ENCODE measurements at regions not wholly inside any gene's neighbourhood (a gene's known extent, or its start where the extent isn't known, plus 50 kb on each side); places are given as distances from the start of the nearest gene placed in this dataset.
A peak's percentile ranks its signal among the peaks of the same experiment; 100 is the strongest.

DNA sequence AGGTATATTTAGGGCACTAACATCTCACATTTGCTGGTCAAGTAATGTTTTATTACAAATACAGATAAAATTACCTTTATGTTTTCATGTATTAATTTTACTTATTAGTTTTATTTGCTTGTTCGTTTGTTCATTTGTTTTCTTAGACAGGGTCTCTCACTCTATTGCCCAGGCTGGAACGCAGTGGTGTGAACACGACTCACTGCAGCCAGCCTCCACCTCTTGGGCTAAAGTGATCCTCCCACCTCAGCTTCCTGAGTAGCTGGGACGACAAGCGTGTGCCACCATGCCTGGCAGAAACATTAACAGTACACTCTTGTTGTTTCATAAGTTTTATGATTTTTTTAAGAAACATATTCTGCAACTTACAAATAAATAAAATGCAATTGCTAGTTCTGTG is 123.2 kb downstream of the ZNF608 start:
- Histone ChIP-seq H3K27ac (no peak overlapping the region), H3K36me3 (ENCODE audit: insufficient read depth, low read length) (no peaks in the 10 kb centered on the region), H3K9me3 (ENCODE audit: low read depth, low read length) (no peaks in the 10 kb centered on the region), H3K9ac (ENCODE audit: insufficient read length) (no peak overlapping the region), H3K4me3 (no peak overlapping the region)
- no peak for TF ChIP-seq POLR2AphosphoS5 (IDR thresholded peaks at IDR 0.05; ENCODE audit: borderline replicate concordance, low read depth, low read length)
- DNase-seq (ENCODE audit: low read depth, low spot score): no peak

DNA sequence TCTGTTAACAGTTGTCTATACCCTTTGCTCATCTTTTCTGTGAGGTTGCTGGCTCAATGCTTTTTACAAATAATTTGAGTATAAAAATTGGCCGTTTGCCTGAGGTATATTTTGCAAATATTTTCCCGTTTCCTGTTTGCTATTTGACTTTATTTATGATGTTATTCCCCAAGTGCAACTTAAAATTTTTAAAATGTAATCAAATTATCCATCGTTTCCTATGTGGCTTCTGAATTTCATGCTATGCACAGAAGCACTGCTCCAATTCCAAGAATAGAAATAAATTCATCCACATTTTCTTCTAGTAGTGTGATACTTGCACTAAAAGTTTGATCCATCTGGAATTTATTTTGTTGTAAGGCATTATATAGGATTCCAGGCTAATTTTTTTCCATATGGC is 123.6 kb downstream of the ZNF608 start:
- Histone ChIP-seq H3K36me3 (ENCODE audit: insufficient read depth, low read length) (no peaks in the 10 kb centered on the region), H3K4me3 (no peak overlapping the region)

DNA sequence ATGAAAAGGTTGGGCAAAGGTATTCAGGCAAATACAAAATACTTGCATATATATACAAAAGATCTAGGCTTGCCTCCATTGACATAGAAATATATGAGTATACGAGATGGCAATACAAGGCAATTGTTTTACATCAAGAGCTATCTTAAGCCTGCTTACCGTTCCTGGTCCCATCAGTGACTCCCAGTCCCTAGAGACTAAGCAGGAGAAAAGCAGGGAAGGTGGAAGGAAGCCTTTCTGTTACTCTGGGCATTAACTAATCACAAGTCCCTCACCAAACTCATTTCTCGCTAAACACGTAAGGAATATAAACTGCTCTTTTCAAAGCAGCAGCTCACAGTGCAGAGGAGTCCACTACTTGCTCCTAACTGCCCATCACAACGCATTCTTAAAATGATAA is 125.2 kb downstream of the ZNF608 start:
- no peaks in the 10 kb centered on the region for H3K36me3 ChIP-seq (ENCODE audit: insufficient read depth, low read length)
- no peak for DNase-seq (ENCODE audit: low read depth, low spot score)
- no peak overlapping the region for H3K27ac ChIP-seq
- H3K9ac ChIP-seq (ENCODE audit: insufficient read length): no peak overlapping the region
- no peak for TF ChIP-seq FOXP2 (optimal IDR thresholded peaks at IDR 0.05; ENCODE audit: control extremely low read depth, extremely low read length, insufficient read depth)
- TF ChIP-seq POLR2AphosphoS5 (IDR thresholded peaks at IDR 0.05; ENCODE audit: borderline replicate concordance, low read depth, low read length): no peak
- no peak for TF ChIP-seq EZH2 (IDR thresholded peaks at IDR 0.05)
- no peaks in the 10 kb centered on the region for H3K9me3 ChIP-seq (ENCODE audit: low read depth, low read length)
- H3K4me3 ChIP-seq: no peak overlapping the region

More for the DNA sequence above, 123.6 kb downstream of the ZNF608 start:
- H3K27ac ChIP-seq: no peak overlapping the region
- TF ChIP-seq EZH2 (IDR thresholded peaks at IDR 0.05) (no peak), POLR2AphosphoS5 (IDR thresholded peaks at IDR 0.05; ENCODE audit: borderline replicate concordance, low read depth, low read length) (peak; percentile 26; the same call in 1 of the 2 replicates)
- H3K9ac ChIP-seq (ENCODE audit: insufficient read length): no peak overlapping the region
- no peaks in the 10 kb centered on the region for H3K9me3 ChIP-seq (ENCODE audit: low read depth, low read length)
- DNase-seq (ENCODE audit: low read depth, low spot score): peak; percentile 40

DNA sequence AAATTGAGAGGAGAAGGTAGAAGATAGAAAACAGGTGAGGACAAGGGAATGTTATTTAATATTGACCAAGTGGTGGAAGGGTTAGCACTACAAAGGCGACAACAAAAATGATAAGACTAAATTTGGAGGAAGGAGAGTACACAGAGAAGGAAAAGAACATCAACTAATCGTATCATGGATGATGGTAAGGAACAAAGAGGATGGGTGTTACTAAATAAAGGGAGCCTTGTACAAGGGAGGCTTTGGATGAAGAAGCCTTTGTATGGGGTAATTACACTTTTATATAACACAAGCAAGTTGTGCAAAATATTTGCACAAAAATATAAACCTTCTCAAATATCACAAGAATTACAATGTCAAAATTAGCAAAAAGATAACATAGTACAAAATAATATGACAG is 125.7 kb downstream of the ZNF608 start:
- H3K4me3 ChIP-seq: no peak overlapping the region
- no peak for DNase-seq (ENCODE audit: low read depth, low spot score)
- no peak overlapping the region for H3K27ac ChIP-seq
- H3K36me3 ChIP-seq (ENCODE audit: insufficient read depth, low read length): no peaks in the 10 kb centered on the region
- no peaks in the 10 kb centered on the region for H3K9me3 ChIP-seq (ENCODE audit: low read depth, low read length)
- no peak for TF ChIP-seq POLR2AphosphoS5 (IDR thresholded peaks at IDR 0.05; ENCODE audit: borderline replicate concordance, low read depth, low read length)
- TF ChIP-seq EZH2 (IDR thresholded peaks at IDR 0.05): no peak
- TF ChIP-seq FOXP2 (optimal IDR thresholded peaks at IDR 0.05; ENCODE audit: control extremely low read depth, extremely low read length, insufficient read depth): no peak
- H3K9ac ChIP-seq (ENCODE audit: insufficient read length): no peak overlapping the region

DNA sequence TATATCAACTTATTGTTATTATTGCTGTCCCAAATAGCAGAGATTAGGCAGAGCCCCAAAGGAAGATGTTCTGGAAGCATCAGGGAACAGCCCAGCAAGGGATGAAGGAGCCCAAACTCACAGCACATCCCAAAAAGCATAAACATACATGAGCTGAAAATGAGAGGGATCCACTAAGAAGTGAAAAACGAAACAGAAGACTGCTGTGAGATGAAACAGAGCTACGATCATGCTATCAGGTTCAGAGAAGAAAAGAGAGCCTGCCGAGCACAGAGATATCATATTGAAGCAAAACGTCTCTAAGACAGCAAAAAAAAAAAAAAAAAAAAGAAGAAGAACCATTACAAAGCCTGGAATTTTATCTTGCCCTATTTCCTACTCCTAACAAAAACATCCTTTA is 127.3 kb downstream of the ZNF608 start:
- Histone ChIP-seq H3K36me3 (ENCODE audit: insufficient read depth, low read length) (no peaks in the 10 kb centered on the region), H3K4me3 (no peak overlapping the region), H3K9me3 (ENCODE audit: low read depth, low read length) (no peaks in the 10 kb centered on the region), H3K9ac (ENCODE audit: insufficient read length) (no peak overlapping the region), H3K27ac (no peak overlapping the region)
- no peak for TF ChIP-seq FOXP2 (optimal IDR thresholded peaks at IDR 0.05; ENCODE audit: control extremely low read depth, extremely low read length, insufficient read depth)
- TF ChIP-seq EZH2 (IDR thresholded peaks at IDR 0.05): no peak
- TF ChIP-seq POLR2AphosphoS5 (IDR thresholded peaks at IDR 0.05; ENCODE audit: borderline replicate concordance, low read depth, low read length): no peak
- DNase-seq (ENCODE audit: low read depth, low spot score): no peak

DNA sequence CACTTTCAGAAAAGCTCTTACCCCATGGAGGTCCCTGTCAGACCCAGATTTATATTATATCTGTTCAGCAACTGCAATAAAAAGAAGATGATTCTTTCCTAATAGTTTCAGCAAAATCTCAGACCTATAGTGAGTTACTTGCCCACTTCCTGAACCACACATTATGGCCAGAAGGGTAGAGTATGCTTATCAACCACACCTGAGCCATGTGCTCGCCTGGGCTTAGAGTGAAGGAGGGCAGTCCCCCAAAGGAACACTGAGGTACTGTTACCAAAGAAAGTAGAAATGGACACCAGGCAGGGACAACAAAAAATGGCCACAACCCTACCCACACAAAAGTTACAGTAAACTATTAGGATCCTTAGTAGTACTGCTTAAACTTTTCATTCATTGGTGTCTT is 128.7 kb downstream of the ZNF608 start:
- no peak for TF ChIP-seq POLR2AphosphoS5 (IDR thresholded peaks at IDR 0.05; ENCODE audit: borderline replicate concordance, low read depth, low read length)
- Histone ChIP-seq H3K4me3 (no peak overlapping the region), H3K9me3 (ENCODE audit: low read depth, low read length) (no peaks in the 10 kb centered on the region), H3K36me3 (ENCODE audit: insufficient read depth, low read length) (no peaks in the 10 kb centered on the region), H3K27ac (no peak overlapping the region), H3K9ac (ENCODE audit: insufficient read length) (no peak overlapping the region)
- no peak for DNase-seq (ENCODE audit: low read depth, low spot score)

DNA sequence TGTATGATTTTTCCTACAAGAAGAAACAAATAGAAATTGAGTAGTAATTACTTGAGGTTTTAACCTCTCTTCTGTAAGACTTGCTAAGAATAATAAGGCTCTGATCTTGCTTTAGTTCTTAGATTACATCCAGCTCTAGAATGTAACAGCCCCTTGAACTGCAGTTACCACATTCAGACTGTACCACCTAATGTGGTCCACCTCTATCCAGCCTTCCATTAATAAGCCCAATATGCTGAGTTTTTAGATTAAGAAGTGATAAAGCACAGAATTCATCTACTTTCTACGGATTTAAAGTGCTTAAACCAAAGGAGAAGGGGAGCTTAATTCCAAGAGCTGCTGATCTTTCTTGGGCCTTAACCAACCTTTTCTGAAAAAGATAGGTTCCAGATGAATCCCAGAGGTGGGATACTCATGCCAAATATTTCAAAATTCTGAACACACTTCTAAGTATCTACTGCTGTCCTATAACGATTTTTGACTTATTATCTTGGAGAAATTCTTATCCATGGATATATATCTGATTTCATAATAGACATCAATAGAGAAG is 131.5 kb downstream of the ZNF608 start:
- no peak overlapping the region for H3K9ac ChIP-seq (ENCODE audit: insufficient read length)
- no peak overlapping the region for H3K4me3 ChIP-seq
- H3K36me3 ChIP-seq (ENCODE audit: insufficient read depth, low read length): no peaks in the 10 kb centered on the region
- TF ChIP-seq EZH2 (IDR thresholded peaks at IDR 0.05): no peak
- no peak for TF ChIP-seq FOXP2 (optimal IDR thresholded peaks at IDR 0.05; ENCODE audit: control extremely low read depth, extremely low read length, insufficient read depth)
- no peak for TF ChIP-seq POLR2AphosphoS5 (IDR thresholded peaks at IDR 0.05; ENCODE audit: borderline replicate concordance, low read depth, low read length)
- no peak for DNase-seq (ENCODE audit: low read depth, low spot score)
- H3K27ac ChIP-seq: no peak overlapping the region
- H3K9me3 ChIP-seq (ENCODE audit: low read depth, low read length): no peaks in the 10 kb centered on the region

DNA sequence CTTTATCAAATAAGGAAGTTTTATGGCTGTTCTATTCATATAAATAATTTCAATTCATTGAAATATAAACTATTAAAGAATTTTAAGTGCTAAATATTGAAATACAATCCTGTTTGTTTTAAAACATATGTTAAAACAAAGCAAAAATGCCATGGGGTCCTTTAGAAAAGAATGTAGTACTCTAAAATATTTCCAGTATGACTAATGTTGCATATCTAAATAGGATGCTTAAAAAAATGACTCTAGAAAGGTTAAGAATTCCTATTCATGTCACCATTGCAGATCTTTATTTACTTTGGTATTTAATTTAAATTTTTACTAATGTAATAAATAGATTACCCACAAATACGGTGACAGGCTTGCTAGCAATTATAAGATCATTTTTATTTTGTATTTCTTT is 132.3 kb downstream of the ZNF608 start:
- Histone ChIP-seq H3K27ac (no peak overlapping the region), H3K36me3 (ENCODE audit: insufficient read depth, low read length) (no peaks in the 10 kb centered on the region), H3K9ac (ENCODE audit: insufficient read length) (no peak overlapping the region), H3K4me3 (no peak overlapping the region), H3K9me3 (ENCODE audit: low read depth, low read length) (no peaks in the 10 kb centered on the region)
- TF ChIP-seq FOXP2 (optimal IDR thresholded peaks at IDR 0.05; ENCODE audit: control extremely low read depth, extremely low read length, insufficient read depth): no peak
- no peak for TF ChIP-seq EZH2 (IDR thresholded peaks at IDR 0.05)
- TF ChIP-seq POLR2AphosphoS5 (IDR thresholded peaks at IDR 0.05; ENCODE audit: borderline replicate concordance, low read depth, low read length): no peak
- DNase-seq (ENCODE audit: low read depth, low spot score): no peak

DNA sequence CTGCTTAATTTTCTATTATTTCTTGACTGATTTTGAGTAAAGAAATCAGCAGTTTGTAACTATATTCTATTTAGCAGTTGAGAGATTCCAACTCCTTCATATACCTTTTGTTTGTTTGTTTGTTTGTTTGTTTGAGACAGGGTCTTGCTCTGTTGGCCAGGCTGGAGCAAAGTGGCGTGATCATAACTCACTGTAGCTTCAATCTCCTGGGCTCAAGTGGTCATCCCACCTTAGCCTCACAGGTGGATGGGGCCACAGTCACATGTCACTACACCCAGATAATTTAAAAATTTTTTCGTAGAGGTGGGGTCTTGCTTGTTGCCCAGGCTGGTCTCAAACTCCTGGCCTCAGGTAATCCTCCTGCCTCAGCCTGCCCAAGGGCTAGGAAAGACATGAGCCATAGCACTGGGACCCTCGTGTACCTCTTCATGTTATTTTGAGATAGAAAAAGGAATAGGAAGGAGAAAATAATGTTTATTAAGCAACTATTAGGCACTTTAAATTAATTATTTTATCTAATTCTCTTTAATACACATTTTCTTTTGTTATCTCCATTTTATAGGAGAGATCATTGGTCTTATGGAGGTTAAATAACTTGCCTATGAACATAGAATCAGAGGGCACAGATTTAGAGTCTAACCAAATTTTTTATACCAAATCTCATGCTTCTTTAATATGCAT is 133.0 kb downstream of the ZNF608 start:
- no peaks in the 10 kb centered on the region for H3K36me3 ChIP-seq (ENCODE audit: insufficient read depth, low read length)
- H3K9me3 ChIP-seq (ENCODE audit: low read depth, low read length): no peaks in the 10 kb centered on the region
- no peak overlapping the region for H3K27ac ChIP-seq
- H3K9ac ChIP-seq (ENCODE audit: insufficient read length): no peak overlapping the region
- no peak for TF ChIP-seq POLR2AphosphoS5 (IDR thresholded peaks at IDR 0.05; ENCODE audit: borderline replicate concordance, low read depth, low read length)
- TF ChIP-seq EZH2 (IDR thresholded peaks at IDR 0.05): no peak
- TF ChIP-seq FOXP2 (optimal IDR thresholded peaks at IDR 0.05; ENCODE audit: control extremely low read depth, extremely low read length, insufficient read depth): no peak
- DNase-seq (ENCODE audit: low read depth, low spot score): no peak
- H3K4me3 ChIP-seq: no peak overlapping the region
